Keratinocyte (primary cell): ENCODE measurements at regions not wholly inside any gene's neighbourhood (a gene's known extent, or its start where the extent isn't known, plus 50 kb on each side); places are given as distances from the start of the nearest gene placed in this dataset.

ENCODE experiments used
- DNase-seq: peaks from one replicate; pipeline ENCODE4 v3.0.0-alpha.2; 2011; ENCODE audit warnings: low read depth, missing footprints, low spot score
- FAIRE-seq: peaks from 2 replicates; lab custom pipeline; 2011; peaks lifted over from hg19 to GRCh38; lab: Jason Lieb, UNC
- H2AFZ ChIP-seq: 2 replicates; pipeline ENCODE4 v1.6.0; 2012; ENCODE audit warnings: low read length, control low read depth, inconsistent platforms; ENCODE audit not compliant: control insufficient read depth
- H3K27ac ChIP-seq: 2 replicates; pipeline ENCODE4 v1.5.1; 2011; ENCODE audit warnings: low read length; ENCODE audit not compliant: control insufficient read depth, insufficient read depth
- H3K27me3 ChIP-seq: 3 replicates; pipeline ENCODE4 v1.6.0; 2011; ENCODE audit warnings: low read length; ENCODE audit not compliant: control insufficient read depth, insufficient read depth; ENCODE audit errors: extremely low read depth
- H3K36me3 ChIP-seq, 2 experiments: 2 replicates in 1 of 2; 3 replicates in 1 of 2; pipeline ENCODE4 v1.5.1; 2011; ENCODE audit warnings: low read length in 2 of 2, mild to moderate bottlenecking in 1 of 2; ENCODE audit not compliant: control insufficient read depth in 2 of 2, insufficient read depth in 2 of 2; ENCODE audit errors: extremely low read depth in 1 of 2
- H3K4me1 ChIP-seq: 3 replicates; pipeline ENCODE4 v1.5.1; 2011; ENCODE audit warnings: low read length; ENCODE audit not compliant: control insufficient read depth, insufficient read depth; ENCODE audit errors: extremely low read depth
- H3K4me2 ChIP-seq: 3 replicates; pipeline ENCODE4 v1.6.0; 2011; ENCODE audit warnings: low read depth, low read length; ENCODE audit not compliant: control insufficient read depth, insufficient read depth; ENCODE audit errors: extremely low read depth
- H3K4me3 ChIP-seq, 3 experiments: fragments of 200-600 bp in 1 of 3; sonication (generic) in 1 of 3; 2 replicates in 2 of 3; 3 replicates in 1 of 3; pipeline ENCODE4 v1.5.1; 2011 to 2016; ENCODE audit warnings: low read length in 3 of 3, mild to moderate bottlenecking in 3 of 3, control low read depth in 2 of 3, inconsistent platforms in 1 of 3, low read depth in 1 of 3, mixed read lengths in 1 of 3, mixed run types in 1 of 3, moderate library complexity in 1 of 3; ENCODE audit not compliant: control insufficient read depth in 2 of 3, insufficient read depth in 2 of 3; ENCODE audit errors: extremely low read depth in 1 of 3
- H3K79me2 ChIP-seq: 2 replicates; pipeline ENCODE4 v1.6.0; 2012; ENCODE audit warnings: low read length; ENCODE audit not compliant: control insufficient read depth, insufficient read depth
- H3K9ac ChIP-seq: 3 replicates; pipeline ENCODE4 v1.6.0; 2011; ENCODE audit warnings: low read length; ENCODE audit not compliant: control insufficient read depth, insufficient read depth; ENCODE audit errors: extremely low read depth
- H3K9me1 ChIP-seq: 3 replicates; pipeline ENCODE4 v1.6.0; 2011; ENCODE audit warnings: low read length; ENCODE audit not compliant: control insufficient read depth, insufficient read depth; ENCODE audit errors: extremely low read depth
- H3K9me3 ChIP-seq: 2 replicates; pipeline ENCODE4 v1.5.1; 2012; ENCODE audit warnings: low read depth, low read length; ENCODE audit not compliant: control insufficient read depth
- H4K20me1 ChIP-seq: 3 replicates; pipeline ENCODE4 v1.6.0; 2011; ENCODE audit warnings: low read length; ENCODE audit not compliant: control insufficient read depth, insufficient read depth; ENCODE audit errors: extremely low read depth
- EZH2 ChIP-seq: IDR thresholded peaks from one replicate; pipeline ENCODE4 v1.6.1; 2012; ENCODE audit warnings: inconsistent platforms, mild to moderate bottlenecking, low read length, moderate library complexity
- dilution Hi-C: fragments of 300-500 bp; cut with MboI; formaldehyde crosslinking; loops from one replicate; pipeline ENCODE4 v1.7.0; 2020; ENCODE audit warnings: low sequenced_read_pairs; ENCODE audit not compliant: extremely low pct_ligation_motif_present
- TF ChIP-seq, protein P1 (sequence below), 3 experiments: IDR thresholded peaks in 1 of 3; conservative IDR thresholded peaks in 1 of 3; optimal IDR thresholded peaks in 1 of 3; 2 replicates in 2 of 3; 3 replicates in 1 of 3; pipeline versions ENCODE3 to v1.5.1; 2011; ENCODE audit warnings: low read length in 3 of 3, mild to moderate bottlenecking in 3 of 3, moderate library complexity in 2 of 3, control low read depth in 1 of 3, inconsistent platforms in 1 of 3; ENCODE audit not compliant: insufficient read depth in 2 of 3; ENCODE audit errors: extremely low read depth in 1 of 3

GRCh38 chr3:117490716-117491115 lies 781.1 kb downstream of the TUSC7 start:
- no peak overlapping the region for H2AFZ ChIP-seq

DNA sequence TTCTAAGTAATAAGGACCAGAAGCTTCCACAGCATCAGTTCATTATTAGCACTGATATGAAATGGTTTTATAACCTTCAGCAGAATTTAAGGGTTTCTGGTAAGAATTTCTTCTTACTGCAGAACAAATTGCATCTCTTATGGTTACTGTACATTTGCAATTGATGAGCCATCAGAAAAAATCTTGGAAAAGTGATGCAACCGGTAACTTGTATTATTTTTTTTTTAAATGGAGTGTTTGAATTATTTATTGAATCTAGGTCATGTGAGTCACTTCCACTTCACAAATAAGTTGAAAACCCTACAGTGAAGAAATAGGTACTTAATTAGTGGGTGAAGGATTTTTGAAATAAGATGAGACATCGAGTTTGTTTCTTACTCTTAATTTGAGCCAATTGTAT lies 786.0 kb downstream of the TUSC7 start:
- FAIRE-seq (no peak), DNase-seq (no peak)
- Histone ChIP-seq H3K9me1 (no peaks in the 10 kb centered on the region), H3K9me3 (no peaks in the 10 kb centered on the region), H3K27ac (no peak overlapping the region), H3K79me2 (no peaks in the 10 kb centered on the region), H3K9ac (no peak overlapping the region), H3K27me3 (no peaks in the 10 kb centered on the region), H3K36me3 (no peaks in the 10 kb centered on the region), H3K4me2 (no peak overlapping the region), H3K4me1 (no peaks in the 10 kb centered on the region), H3K4me3 (no peak overlapping the region), H4K20me1 (no peaks in the 10 kb centered on the region), H2AFZ (no peak overlapping the region)
- TF ChIP-seq EZH2 = no peak
- TF ChIP-seq, protein P1, sequence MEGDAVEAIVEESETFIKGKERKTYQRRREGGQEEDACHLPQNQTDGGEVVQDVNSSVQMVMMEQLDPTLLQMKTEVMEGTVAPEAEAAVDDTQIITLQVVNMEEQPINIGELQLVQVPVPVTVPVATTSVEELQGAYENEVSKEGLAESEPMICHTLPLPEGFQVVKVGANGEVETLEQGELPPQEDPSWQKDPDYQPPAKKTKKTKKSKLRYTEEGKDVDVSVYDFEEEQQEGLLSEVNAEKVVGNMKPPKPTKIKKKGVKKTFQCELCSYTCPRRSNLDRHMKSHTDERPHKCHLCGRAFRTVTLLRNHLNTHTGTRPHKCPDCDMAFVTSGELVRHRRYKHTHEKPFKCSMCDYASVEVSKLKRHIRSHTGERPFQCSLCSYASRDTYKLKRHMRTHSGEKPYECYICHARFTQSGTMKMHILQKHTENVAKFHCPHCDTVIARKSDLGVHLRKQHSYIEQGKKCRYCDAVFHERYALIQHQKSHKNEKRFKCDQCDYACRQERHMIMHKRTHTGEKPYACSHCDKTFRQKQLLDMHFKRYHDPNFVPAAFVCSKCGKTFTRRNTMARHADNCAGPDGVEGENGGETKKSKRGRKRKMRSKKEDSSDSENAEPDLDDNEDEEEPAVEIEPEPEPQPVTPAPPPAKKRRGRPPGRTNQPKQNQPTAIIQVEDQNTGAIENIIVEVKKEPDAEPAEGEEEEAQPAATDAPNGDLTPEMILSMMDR (optimal IDR thresholded peaks at IDR 0.05 in 1 of 3, IDR thresholded peaks at IDR 0.05 in 1 of 3, conservative IDR thresholded peaks at IDR 0.05 in 1 of 3; ENCODE audit: extremely low read depth in 1 of 3, insufficient read depth in 2 of 3, low read length in 3 of 3) = no peak
- dilution Hi-C loops = no loop called here

More at GRCh38 chr3:117490716-117491115, 781.1 kb downstream of the TUSC7 start:
- no peaks in the 10 kb centered on the region for H3K36me3 ChIP-seq
- TF ChIP-seq, protein P1 (optimal IDR thresholded peaks at IDR 0.05 in 1 of 3, IDR thresholded peaks at IDR 0.05 in 1 of 3, conservative IDR thresholded peaks at IDR 0.05 in 1 of 3; ENCODE audit: extremely low read depth in 1 of 3, insufficient read depth in 2 of 3, low read length in 3 of 3) = no peak
- TF ChIP-seq EZH2 = no peak
- no peak overlapping the region for H3K4me2 ChIP-seq
- H3K9ac ChIP-seq = no peak overlapping the region
- dilution Hi-C loops = no loop called here
- H3K27me3 ChIP-seq = no peaks in the 10 kb centered on the region
- H3K27ac ChIP-seq = no peak overlapping the region
- no peaks in the 10 kb centered on the region for H3K9me1 ChIP-seq
- H3K4me3 ChIP-seq = no peak overlapping the region
- H3K79me2 ChIP-seq = no peaks in the 10 kb centered on the region
- DNase-seq (no peak), FAIRE-seq (no peak)
- H3K9me3 ChIP-seq = no peaks in the 10 kb centered on the region
- no peaks in the 10 kb centered on the region for H4K20me1 ChIP-seq
- no peaks in the 10 kb centered on the region for H3K4me1 ChIP-seq
